Gastroesophageal sphincter (tissue), 3 donors: ENCODE measurements at regions not wholly inside any gene's neighbourhood (a gene's known extent, or its start where the extent isn't known, plus 50 kb on each side); places are given as distances from the start of the nearest gene placed in this dataset.

Experiments used
- EP300 ChIP-seq: sonication (generic); formaldehyde crosslinking; IDR thresholded peaks from one replicate; pipeline ENCODE4 v1.6.1; 2017; ENCODE audit warnings: antibody characterized with exemption, mild to moderate bottlenecking
- POLR2A ChIP-seq, 2 donors: fragments of 450-650 bp; IDR thresholded peaks; one replicate each; pipeline ENCODE4 v1.6.1; 2017; ENCODE audit warnings: antibody characterized with exemption in 2 of 2, mild to moderate bottlenecking in 2 of 2, moderate library complexity in 1 of 2
- POLR2AphosphoS5 ChIP-seq: sonication (generic); formaldehyde crosslinking; IDR thresholded peaks from one replicate; pipeline ENCODE4 v1.6.1; 2017; ENCODE audit warnings: antibody characterized with exemption
- TF ChIP-seq, protein P1 (sequence below), 4 experiments: fragments of 200-600 bp in 2 of 4; fragments of 450-650 bp in 2 of 4; sonication (generic) in 1 of 4; IDR thresholded peaks; one replicate each; pipeline ENCODE4 v1.5.1; 2017 to 2019; ENCODE audit warnings: antibody characterized with exemption in 4 of 4, mild to moderate bottlenecking in 2 of 4, moderate library complexity in 2 of 4

DNA sequence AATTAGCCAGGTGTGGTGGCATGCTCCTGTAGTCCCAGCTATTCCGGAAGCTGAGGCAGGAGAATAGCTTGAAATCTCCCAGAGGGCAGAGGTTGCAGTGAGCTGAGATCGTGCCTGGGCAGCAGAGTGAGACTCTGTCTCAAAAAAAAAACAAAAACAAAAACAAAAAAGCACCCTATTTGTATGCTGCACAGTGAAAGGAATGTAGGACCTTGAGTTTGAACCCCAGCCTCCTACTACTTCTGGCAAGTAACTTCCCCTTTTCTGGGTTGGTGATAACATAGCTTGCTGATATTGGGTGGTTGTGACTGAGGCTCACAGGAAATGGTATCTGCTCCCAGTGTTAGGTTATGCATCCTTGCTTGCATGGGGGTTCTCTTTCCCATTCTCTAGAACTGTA lies 205.3 kb downstream of the BUB3 start:
- TF ChIP-seq EP300 (no peak), POLR2A (IDR thresholded peaks at IDR 0.05) (no peak), POLR2AphosphoS5 (no peak)
- TF ChIP-seq, protein P1, sequence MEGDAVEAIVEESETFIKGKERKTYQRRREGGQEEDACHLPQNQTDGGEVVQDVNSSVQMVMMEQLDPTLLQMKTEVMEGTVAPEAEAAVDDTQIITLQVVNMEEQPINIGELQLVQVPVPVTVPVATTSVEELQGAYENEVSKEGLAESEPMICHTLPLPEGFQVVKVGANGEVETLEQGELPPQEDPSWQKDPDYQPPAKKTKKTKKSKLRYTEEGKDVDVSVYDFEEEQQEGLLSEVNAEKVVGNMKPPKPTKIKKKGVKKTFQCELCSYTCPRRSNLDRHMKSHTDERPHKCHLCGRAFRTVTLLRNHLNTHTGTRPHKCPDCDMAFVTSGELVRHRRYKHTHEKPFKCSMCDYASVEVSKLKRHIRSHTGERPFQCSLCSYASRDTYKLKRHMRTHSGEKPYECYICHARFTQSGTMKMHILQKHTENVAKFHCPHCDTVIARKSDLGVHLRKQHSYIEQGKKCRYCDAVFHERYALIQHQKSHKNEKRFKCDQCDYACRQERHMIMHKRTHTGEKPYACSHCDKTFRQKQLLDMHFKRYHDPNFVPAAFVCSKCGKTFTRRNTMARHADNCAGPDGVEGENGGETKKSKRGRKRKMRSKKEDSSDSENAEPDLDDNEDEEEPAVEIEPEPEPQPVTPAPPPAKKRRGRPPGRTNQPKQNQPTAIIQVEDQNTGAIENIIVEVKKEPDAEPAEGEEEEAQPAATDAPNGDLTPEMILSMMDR (IDR thresholded peaks at IDR 0.05): no peak
